Fibroblast of skin of abdomen (primary cell): ENCODE measurements at regions not wholly inside any gene's neighbourhood (a gene's known extent, or its start where the extent isn't known, plus 50 kb on each side); places are given as distances from the start of the nearest gene placed in this dataset.

ENCODE experiments used
- DNase-seq: peaks from one replicate; pipeline ENCODE4 v3.0.0-alpha.2; 2013

DNA sequence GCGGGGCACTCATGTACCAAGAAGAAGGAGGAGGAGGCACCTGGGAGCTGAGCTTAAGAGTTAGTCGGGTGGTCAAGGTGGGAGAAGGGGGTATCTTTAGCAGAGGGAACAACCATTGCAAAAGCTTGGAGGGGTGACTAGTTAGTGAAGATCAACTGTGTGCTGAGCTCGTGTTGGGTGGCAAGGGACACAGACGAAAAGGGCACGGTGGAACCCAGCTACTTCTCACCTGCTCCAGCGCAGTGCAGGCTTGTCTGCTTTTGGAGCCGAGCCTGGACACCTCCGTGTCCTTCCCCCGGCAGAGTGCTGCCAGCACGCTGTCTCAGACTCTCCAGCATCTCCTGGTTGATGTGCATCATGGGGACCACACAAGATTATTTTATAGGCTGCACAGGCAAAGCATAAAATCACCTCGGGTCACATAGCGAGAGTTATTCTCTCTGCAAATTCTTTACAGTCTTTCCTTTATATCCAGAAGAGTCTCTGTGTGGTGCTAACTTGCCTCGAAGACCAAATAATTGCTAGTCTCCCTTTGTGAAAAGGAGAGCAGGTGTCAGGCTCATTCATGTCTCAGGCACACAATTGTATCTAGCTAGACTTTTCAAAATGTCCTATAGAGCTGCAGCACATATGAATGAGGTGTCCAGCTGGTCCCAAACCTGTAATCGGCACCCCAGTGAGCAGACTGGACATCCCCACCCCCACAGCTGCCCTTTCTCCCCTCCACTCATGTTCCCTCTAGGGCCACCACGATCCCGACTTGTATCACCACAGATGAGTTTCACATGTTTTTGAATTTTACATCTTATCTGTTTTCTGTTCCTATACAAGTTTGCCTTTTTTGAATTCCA lies 123.4 kb downstream of the CEBPB start:
- DNase-seq: no peak

DNA sequence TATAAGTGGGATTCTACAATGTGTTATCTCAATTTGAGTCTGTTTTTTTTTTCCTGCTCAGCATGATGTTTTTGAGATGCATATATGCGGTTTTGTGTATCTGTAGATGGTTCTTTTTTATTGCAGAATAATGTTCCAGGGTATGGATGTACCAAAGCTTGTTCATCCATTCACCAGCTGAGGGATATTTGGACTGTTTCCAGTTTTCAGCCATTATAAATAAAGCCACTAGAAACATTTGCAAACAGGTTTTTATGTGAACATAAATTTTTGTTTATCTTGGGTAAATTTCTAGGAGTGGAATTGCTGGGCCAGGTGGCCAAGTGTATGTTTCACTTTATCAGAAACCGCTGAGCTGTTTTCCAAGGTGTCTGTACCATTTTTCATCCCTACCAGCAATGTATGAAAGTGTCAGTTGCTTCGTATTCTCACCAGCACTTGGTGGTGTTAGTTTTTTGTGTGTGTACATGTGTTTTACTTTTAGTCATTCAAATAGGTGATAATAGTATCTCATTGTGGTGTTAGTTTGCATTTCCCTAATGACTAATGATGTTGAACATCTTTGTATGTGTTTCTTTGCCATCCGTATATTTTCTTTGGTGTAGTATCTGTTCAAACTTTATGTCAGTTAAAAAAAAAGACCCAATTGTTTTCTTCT lies 124.2 kb downstream of the CEBPB start:
- DNase-seq: no peak

DNA sequence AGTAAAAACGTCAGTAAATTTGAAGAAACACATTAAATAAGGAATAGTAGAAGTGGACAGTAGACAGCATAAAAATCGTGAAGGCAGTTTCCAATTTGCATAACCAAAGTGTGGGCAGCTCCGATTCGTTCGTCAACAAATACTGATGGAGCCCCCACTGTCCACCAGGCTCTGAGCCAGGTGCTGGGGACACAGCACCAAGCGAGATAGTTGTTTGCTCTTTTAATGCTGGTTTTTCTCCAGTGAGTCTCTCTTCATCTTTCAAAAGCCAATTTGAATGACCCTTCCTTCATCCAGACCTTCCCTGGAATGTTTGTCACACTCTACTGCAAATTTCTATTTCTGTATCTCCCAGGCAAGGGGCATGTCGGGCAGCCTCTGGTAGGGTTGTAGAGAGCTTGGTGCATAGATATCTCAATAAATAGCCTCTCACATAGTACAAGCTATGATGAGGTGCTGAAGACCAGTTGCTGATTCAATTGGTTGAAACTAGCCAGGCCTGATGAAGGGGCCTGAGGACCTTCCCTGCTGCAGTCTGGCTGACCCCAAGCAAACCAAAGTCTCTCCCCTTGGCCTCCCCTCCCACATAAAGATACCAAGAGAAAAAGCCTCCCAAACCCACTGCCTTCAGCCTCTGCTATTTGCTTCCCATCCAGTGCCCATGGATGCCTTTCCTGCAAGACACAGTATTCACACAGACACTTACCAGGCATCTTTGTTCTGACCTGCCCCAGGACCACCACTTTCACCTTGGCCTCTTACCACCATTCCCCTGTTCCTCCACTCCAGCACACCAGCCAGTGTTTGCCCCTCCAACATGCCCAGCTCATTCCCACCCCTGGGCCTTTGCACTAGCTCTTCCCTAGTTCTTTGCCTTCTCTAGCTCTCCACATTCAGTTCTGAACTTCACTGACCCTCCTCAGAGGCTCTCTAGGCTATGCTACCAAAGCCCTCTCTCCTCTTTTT lies 125.2 kb downstream of the CEBPB start:
- no peak for DNase-seq

DNA sequence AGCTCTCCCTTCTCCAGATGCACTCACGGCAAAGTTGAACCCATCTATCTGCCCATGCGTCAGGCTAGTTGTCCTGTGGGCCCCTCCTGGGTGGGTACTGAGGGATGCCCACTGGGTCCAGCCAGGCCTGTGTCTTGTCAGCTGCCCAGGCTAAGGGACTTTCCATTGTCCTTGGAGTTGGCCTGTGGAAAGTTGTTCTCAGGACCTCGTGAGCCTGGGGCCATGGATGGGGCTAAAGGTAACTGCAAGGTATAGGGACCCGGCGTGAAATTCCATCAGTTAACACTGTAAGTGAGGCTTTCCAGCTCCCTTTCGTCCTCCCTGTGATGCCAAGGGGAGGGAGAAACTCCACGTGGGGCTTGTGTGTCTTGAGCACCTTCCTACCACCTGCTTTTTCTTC lies 126.5 kb downstream of the CEBPB start:
- DNase-seq: no peak

DNA sequence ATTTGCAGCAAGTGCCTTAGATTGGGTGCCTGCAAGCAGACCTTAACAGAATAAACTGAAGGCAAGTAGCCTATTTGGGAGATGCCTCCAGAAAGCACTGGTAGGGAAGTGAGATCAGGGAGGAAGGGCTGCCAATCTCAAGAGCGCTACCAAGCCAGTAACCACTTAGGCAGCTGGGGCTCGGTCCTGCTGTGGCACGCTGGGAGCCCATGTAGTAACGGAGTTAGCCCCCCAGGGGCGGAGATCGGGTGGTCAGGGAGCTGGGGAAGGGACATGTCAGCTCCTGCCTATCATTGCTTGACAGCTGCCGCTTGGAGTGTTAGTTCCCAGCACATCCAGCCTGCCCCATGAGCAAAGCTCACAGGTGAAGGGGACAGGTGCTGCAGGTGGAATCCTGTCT lies 127.0 kb downstream of the CEBPB start:
- no peak for DNase-seq

DNA sequence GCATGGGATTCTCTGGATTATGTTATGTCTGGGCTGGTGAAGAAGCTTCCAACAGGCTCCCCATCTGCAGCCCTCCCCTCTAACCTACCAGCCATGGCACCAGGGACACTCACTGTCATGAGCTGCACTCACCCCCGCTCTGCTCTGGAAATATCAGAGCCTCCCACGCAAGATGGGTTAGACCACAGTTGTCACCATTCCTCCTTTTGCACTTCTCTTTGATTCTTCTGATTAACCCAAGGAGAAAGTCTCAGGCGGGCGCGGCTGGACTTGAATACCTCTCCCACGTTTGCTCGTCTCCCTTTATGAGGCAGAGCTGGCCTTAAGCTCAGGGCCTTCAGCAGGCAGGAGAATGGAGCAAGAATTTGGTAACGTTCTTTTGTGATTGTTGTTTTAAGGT lies 128.1 kb downstream of the CEBPB start:
- DNase-seq: no peak

DNA sequence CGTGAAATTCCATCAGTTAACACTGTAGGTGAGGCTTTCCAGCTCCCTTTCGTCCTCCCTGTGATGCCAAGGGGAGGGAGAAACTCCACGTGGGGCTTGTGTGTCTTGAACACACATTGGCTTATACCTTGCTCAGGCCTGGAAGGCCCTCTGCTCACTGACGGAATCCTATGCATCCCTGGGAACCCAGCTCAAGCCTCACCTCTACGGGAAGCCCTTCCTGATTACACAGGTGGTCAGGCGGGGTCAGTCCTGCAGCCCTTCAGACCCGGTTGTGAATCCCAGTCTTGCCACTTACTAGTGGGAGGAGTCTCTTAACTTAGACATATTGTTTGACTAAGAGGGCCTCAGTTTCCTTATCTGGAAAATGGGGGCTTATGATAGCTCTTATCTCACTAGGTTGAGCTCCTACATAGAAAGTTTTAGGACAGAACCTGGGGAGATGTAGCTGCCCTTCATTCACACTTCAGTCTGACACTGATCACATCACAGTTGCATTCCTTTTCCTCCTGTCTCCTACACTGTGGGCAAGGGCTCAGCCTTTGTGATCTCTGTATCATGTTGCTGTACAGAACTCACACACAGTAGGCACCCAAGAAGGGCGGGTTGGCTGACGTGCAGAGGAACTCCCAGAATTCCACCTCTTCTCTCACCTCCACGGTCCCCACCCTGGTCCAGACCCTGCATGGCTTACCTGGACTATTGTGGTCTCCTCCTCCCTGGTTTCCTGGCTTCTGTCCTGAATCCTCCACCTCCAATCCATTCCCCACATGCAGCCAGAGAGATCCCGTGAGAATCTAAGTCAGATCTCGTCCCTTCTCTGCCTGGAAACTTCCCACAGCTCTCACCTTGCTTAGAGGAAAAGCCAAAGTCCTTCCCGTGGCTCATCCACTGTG lies 129.6 kb downstream of the CEBPB start:
- no peak for DNase-seq

DNA sequence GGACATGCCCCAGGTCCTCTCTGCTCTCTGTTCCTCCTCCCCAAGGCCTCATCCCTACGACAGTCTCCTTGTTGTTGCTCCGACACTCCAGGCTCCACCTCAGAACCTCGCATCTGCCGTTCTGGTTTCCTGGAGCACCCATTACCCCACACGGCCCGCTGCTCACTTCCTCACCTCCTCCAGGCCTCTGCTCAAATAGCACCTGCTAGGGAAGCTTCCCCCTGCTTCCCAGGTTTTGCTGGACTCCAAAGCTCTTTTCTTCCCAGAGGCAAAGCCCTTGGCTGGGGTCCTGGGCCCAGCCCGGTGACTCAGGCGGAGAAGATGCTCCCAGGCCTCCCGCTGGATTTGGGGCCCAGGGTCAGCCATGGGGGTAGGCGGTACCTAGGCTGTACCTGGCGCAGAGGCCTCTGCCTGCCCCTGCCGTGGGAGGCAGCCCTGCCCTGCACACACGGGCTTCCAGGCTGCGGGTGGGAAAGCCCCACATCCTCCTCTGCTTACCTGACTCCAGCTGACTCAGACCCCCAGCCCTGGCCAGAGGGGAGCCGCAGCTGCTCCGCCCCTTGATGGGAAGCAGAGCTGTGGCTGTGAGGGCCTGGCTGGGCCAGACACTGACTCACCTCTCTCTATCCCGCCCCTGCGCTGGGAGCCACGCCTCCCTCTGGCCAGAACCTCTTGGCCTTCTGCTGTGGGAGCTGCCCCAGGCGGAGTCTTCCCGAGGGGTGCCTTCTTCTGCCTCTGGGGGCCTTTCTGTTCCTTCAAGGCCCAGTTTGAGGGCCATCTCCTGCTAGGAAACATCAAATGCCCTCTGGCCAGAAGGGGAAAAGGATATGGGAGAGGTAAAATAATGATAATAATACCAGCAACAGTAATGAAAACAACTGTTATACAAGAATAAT lies 130.5 kb downstream of the CEBPB start:
- DNase-seq: peak; percentile 89

DNA sequence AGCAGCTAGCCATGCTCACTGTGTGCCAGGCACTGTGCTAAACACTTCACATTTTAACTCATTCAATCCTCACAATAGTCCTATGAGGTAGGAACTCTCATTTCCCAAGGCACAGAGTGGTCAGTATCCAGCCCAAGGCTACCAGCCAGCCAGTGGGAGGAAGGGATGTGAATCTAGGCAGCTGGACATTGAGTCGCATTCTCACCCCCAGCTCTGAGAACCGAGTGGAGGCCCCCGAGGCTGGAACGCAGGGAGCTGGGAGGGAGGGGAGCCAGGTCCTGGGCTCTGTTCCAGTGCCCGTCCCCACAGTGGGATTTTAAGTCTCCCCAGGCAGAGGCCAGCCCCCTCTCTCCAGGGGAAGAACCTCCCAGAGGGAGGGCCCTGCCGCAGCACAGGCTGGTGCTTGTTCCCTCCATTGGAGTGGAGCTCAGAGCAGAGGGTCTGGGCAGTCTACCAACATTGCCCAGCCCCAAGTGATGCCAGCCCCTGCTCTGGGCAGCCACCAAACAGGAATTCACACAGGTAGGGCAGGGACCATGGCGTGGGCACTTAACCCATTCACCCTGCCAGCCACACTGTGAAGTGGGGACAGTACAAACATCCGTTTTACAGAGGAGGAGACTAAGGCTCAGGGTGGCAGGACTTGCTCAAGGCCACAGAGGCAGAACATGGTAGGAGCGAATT lies 131.3 kb downstream of the CEBPB start:
- DNase-seq: no peak

DNA sequence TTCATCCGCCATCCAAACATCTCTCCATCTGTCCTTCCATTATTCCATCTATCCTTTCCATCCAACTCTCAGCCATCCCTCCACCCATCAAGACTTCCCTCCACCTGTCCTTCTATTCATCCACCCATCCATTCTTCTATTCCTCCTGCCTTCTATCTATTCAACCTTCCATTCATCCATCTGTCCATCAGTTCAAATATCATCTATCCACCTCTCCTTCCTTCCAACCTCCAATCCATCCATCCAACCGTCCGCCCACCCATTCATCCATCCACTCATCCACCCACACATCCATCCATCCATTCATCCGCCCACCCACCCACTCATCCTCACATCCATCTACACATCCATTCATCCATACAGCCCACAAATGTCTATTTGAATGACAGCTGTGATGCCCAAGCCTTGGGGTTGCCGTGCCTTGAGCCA lies 132.1 kb downstream of the CEBPB start:
- no peak for DNase-seq

DNA sequence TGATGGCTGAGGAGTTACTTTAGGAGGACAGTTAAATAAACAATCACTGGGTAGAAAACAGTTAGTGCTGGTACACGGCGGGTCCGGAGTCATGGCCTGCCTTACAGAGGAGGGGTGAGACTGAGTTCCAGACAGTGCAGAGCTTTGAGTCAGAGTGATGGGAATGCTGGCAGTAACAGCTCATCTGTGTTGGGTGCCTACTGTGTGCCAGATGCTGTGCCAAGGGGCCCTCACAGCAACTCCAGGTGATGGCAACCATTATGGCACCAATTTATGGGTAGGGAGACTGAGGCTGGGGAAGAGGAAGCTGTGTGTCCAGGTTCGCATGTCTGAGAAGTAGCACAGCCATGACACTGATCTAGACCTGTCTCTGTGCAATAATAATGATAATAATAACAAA lies 132.6 kb downstream of the CEBPB start:
- no peak for DNase-seq

DNA sequence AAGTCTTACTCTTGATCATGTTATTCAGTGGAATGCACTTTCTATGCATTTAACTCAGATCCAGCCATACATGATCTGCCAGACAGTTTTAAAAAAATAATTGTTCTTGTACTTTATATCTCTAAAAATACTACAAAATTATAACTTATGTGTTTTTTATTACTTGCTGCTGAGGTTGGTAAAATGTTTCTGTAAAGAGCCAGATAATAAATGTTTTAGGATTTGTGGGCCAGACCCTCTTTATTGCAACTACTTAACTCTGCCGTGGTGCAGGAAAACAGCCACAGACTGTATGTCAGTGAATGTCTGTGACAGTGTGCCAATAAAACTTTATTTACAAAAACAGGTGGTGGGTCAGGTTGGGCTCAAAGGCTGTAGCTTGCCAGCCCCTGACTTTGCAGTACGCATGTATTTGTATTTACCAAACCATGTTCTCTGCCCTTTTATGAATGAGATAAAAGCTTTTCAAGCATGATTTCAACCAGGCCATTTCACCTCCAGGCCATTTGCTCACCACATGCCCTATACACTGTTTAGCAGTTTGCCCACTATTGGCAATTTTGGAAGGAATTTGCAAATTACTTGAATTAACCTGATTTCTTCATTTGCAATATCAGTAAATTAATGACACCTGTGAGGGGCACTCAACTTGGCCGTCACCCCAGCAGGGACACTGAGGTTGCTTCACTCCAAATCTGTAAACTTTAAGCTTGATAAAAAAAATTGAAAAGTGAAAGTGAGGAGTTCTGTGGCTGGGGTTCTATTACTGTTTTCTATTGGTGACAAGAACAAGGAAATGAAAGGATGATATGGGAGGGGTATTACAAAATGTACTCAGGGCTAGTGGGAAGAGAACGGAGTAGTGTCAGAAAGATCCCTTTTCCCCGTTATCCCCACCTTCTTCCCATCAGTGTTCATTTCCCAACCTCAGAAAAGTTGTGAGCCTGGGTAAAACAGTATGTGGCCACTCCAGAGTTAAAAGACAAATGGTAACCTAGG lies 133.4 kb downstream of the CEBPB start:
- no peak for DNase-seq

DNA sequence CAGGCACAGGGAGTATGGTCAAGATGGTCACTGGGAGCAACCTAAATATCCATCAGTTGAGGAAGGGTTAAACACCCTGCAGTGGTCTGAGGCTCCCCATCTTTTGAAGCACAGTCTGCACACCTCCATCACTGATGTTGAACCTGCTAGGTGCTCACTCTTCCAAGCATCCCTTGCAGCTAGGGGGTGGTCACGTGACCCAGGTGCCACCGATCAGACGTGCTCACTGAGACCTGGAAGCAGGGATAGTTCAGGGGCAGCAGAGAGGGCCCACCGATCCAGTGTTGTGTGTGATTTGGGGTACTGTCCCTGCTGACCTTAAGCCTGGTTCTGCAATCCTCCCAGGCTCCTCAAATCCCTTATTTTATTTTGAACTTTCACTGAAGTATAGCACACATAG lies 134.6 kb downstream of the CEBPB start:
- no peak for DNase-seq

DNA sequence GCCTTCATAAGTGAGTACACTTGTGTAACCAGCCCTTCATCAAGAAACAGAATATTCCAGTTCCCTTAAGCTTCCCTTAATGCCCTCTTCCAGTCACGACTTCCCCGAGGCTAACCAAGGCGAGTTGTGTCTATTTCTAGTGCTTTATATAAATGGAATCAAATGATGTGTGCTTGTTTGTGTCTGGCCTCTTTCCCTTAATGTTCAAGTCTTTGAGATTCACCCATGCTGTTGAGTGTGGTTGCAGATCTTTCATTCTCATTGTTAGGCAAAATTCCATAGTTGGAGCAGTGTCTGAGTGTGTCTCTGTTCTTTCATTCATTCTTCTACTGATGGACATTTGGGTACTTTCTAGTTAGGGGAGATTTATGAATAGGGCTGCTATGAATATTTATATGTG lies 135.0 kb downstream of the CEBPB start:
- DNase-seq: no peak

DNA sequence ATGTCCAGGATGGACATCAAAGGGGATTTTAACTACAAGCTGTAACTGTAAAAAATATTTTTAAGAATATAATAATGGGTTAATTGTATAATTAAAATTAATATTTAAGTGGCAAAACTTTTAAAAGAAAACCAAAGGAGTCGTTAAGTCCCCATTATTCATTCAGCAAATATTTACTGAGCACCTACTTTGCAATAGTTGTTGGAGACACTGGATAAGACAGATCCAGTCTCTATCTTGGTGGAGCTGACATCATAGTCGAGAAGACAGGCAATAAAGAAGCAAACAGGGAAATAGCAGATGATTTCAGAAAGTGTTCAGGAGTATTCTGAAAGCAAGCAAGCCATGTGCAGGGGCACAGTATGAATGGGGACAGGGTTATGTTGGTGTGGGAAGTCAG lies 137.0 kb downstream of the CEBPB start:
- no peak for DNase-seq

DNA sequence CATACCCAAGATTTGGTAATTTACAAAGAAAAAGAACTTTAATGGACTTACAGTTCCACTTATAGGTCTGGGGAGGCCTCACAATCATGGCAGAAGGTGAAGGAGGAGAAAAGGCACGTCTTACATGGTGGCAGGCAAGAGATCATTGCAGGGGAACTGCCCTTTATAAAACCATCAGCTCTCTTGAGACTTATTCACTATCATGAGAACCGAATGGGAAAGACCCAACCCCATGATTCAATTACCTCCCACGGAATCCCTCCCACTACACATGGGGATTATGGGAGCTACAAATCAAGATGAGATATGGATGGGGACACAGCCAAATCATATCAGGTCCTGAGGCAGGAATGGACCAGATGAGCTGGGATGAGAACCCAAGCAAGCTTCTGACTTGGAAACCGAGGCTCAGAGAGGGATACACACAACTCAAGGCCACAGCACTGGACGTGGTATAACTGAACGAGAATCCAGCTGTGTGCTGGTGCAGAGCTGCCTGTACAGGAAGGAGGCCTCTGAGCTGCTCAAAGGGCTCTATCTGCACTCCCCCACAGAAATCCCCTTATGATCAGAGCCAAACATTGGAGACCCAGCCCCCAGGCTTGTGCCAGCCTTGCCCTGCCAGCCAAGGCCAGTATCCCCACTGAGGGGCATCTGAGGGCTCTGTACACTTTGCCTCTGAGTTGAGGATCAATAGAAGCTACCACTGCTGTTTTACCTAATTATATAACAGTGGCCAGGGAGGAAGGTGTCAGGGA lies 137.8 kb downstream of the CEBPB start:
- no peak for DNase-seq

DNA sequence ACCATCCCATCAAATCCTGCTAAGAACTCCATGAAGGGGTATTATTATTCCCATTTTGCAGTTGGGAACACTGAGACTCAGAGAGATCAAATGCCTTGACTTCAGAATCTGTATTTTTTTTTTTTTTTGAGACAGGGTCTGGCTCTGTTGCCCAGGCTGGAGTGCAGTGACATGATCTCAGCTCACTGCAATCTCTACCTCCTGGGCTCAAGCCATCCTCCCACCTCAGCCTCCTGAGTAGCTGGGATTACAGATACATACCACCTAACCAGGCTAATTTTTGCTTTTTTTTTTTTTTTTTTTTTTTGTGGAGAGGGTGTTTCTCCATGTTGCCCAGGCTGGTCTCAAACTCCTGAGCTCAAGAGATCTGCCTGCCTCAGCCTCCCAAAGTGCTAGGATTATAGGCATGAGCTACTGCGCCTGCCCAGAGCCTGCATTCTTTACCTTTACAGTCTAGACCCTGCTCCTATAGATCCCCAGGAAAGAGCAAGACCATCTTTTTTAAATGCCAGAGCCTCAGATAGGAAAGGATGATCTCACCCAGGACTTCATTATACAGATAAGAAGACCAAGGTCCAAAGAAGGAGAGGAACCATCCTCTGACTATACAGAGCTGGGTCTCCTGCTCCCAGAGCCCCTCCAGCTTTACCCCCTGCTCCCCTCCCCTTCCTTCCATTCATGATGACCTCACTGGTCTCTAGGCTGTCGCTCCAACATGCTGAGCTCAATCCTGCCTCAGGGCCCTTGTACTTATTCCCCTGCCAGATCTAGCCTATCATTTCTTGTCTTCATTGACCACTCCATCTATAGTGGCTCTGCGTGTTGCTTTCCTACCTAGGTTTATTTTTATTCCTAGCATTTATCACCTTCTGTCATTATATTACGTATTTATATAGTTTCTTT lies 138.6 kb downstream of the CEBPB start:
- no peak for DNase-seq
